ENCODE measurements at regions not wholly inside any gene's neighbourhood (a gene's known extent, or its start where the extent isn't known, plus 50 kb on each side); places are given as distances from the start of the nearest gene placed in this dataset.

GRCh38 chr18:46398625-46399024 lies 258.4 kb downstream of the LOXHD1 start:
- TF ChIP-seq TAF1 (IDR thresholded peaks at IDR 0.05; ENCODE audit: borderline replicate concordance, insufficient read depth, low read length) (no peak), REST (IDR thresholded peaks at IDR 0.05; ENCODE audit: insufficient read depth in 1 of 2, low read depth in 2 of 2, low read length in 2 of 2) (no peak)

Measured in PFSK-1 (cell line).